ENCODE measurements at regions not wholly inside any gene's neighbourhood (a gene's known extent, or its start where the extent isn't known, plus 50 kb on each side); places are given as distances from the start of the nearest gene placed in this dataset.

GRCh38 chr3:31086148-31086547 lies 191.7 kb upstream of the GADL1 start:
- DNase-seq (no peak), ATAC-seq (no peak)
- CTCF ChIA-PET = no interaction called here
- Mint-ChIP-seq H3K4me1 (ENCODE audit: low read depth) (no peaks in the 10 kb centered on the region), H3K27me3 (no peaks in the 10 kb centered on the region), H3K36me3 (ENCODE audit: low read depth) (no peaks in the 10 kb centered on the region), H3K27ac (no peak overlapping the region), H3K4me3 (no peak overlapping the region), H3K9me3 (no peaks in the 10 kb centered on the region)
- TF ChIP-seq CTCF (IDR thresholded peaks at IDR 0.05) = no peak
- intact Hi-C loops (cut with micrococcal nuclease) = no loop called here
- POLR2A ChIA-PET = no interaction called here

DNA sequence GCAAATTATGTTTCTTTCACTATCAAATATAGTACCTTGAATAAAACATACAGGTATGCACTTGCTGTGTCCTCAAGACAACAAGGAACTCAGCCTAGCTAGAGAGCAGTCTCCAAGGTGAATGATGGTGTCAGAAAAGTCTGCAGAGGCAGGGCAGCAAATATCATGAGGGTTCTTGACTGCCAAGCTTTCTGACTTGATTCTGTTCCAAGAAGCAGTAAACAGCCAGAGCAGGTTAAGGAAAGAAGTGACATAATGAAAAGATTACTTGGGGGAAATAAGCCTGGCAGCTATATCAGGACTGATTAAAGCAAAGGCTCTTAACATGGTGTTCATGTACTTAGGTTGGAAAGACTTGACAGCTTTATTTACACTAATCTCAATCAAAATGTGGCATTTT lies 192.2 kb upstream of the GADL1 start:
- CTCF ChIA-PET = no interaction called here
- Mint-ChIP-seq H3K36me3 (ENCODE audit: low read depth) (no peaks in the 10 kb centered on the region), H3K4me3 (no peak overlapping the region), H3K9me3 (no peaks in the 10 kb centered on the region), H3K27ac (no peak overlapping the region), H3K27me3 (no peaks in the 10 kb centered on the region), H3K4me1 (ENCODE audit: low read depth) (no peaks in the 10 kb centered on the region)
- no peak for DNase-seq
- ATAC-seq = no peak
- no peak for TF ChIP-seq CTCF (IDR thresholded peaks at IDR 0.05)
- intact Hi-C loops (cut with micrococcal nuclease) = no loop called here
- POLR2A ChIA-PET = no interaction called here

DNA sequence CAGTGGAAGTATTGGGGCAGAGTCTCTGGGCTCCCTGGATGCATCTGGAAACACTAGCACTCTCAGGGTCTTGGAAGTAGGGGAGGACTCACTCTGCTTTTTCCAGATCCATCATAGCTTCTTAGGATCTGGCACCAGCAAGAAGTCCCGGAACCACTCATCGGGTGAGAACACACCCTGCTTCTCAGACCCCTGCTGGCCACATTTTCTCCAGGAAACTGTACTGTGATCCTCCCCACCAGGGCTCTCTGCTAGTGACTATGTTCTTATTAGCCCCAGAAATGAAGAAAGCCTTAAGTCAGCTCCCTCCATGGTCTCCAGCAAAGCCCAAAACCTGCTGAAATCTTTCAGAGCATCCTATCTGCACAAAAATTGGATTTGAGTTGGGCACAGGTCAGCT lies 197.3 kb upstream of the GADL1 start:
- Mint-ChIP-seq H3K36me3 (ENCODE audit: low read depth) (no peaks in the 10 kb centered on the region), H3K4me3 (no peak overlapping the region), H3K27me3 (no peaks in the 10 kb centered on the region), H3K4me1 (ENCODE audit: low read depth) (peaks cover 4% of the 10 kb centered on the region), H3K27ac (no peak overlapping the region), H3K9me3 (no peaks in the 10 kb centered on the region)
- ChIA-PET CTCF (no interaction called here), POLR2A (no interaction called here)
- ATAC-seq (no peak), DNase-seq (no peak)
- intact Hi-C loops (cut with micrococcal nuclease) = no loop called here
- TF ChIP-seq CTCF (IDR thresholded peaks at IDR 0.05) = no peak

DNA sequence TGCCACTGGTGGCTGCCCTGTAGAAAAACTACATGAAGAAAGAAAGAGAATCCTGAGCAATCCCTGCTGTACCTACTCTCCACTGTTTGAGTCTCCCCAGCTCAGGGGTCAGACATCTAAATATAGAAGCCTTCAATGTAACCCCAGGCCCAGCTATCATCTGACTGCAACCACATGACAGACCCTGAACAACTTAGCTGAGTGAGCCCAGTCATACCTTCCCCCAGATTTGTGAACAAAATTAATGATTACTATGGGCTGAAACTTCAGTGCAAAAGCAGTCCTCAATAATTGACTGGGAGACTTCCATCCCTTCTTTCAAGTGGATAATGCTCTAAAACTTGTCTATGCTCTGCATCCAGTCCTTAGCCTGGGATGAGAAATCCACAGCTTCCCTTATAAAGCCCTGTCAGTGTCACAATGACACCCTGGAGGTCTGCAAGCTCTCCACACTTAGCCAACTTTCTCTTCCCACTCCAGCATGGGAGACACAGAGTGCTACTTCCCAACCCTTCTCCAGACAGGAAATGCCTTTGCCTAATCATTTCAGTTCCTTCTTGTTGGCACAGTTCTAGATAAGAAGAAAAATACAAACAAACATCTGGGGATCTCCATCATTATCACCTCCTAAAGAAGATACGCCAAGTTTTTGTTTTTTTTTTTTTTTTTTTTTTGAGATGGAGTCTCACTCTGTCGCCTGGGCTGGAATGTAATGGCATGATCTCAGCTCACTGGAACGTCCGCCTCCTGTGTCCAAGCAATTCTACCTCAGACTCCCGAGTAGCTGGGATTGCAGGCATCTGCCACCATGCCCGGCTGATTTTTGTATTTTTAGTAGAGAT lies 198.5 kb upstream of the GADL1 start:
- intact Hi-C loops (cut with micrococcal nuclease) = no loop called here
- Mint-ChIP-seq H3K27me3 (no peaks in the 10 kb centered on the region), H3K27ac (no peak overlapping the region), H3K9me3 (no peaks in the 10 kb centered on the region), H3K4me1 (ENCODE audit: low read depth) (peaks cover 7% of the 10 kb centered on the region), H3K4me3 (no peak overlapping the region), H3K36me3 (ENCODE audit: low read depth) (no peaks in the 10 kb centered on the region)
- TF ChIP-seq CTCF (IDR thresholded peaks at IDR 0.05) = no peak
- POLR2A ChIA-PET = no interaction called here
- CTCF ChIA-PET = interaction anchor here (1.2 kb wide), 1 partner anchor 16 kb away, joined by 3 read pairs; no protein-coding TSS in a partner anchor
- no peak for ATAC-seq
- DNase-seq = no peak

GRCh38 chr3:31093606-31094005 lies 199.1 kb upstream of the GADL1 start:
- H3K27me3 Mint-ChIP-seq = no peaks in the 10 kb centered on the region
- no peaks in the 10 kb centered on the region for H3K36me3 Mint-ChIP-seq (ENCODE audit: low read depth)
- DNase-seq (no peak), ATAC-seq (no peak)
- H3K27ac Mint-ChIP-seq = no peak overlapping the region
- no peaks in the 10 kb centered on the region for H3K9me3 Mint-ChIP-seq
- no peak for TF ChIP-seq CTCF (IDR thresholded peaks at IDR 0.05)
- peaks cover 7% of the 10 kb centered on the region for H3K4me1 Mint-ChIP-seq (ENCODE audit: low read depth)
- intact Hi-C loops (cut with micrococcal nuclease) = no loop called here
- H3K4me3 Mint-ChIP-seq = no peak overlapping the region
- CTCF ChIA-PET = interaction anchor here (1.2 kb wide), 1 partner anchor 16 kb away, joined by 3 read pairs; no protein-coding TSS in a partner anchor
- POLR2A ChIA-PET = interaction anchor here (0.6 kb wide), 1 partner anchor 114 kb away, joined by 3 read pairs; no protein-coding TSS in a partner anchor
